Caco-2 (cell line): ENCODE measurements at regions not wholly inside any gene's neighbourhood (a gene's known extent, or its start where the extent isn't known, plus 50 kb on each side); places are given as distances from the start of the nearest gene placed in this dataset.

ENCODE experiments used
- BruUV-seq: library from RNA; stranded (reverse); fragments of 400-500 nt; replicated peaks from 2 replicates; lab custom pipeline; 2021; lab: Mats Ljungman, UMichigan
- CTCF ChIA-PET: fragments of 300-600 bp; sonication (Branson Sonifier 250); formaldehyde crosslinking; loops from one replicate; lab custom pipeline; 2022; ENCODE audit warnings: antibody characterized with exemption; lab: Charles Lee
- POLR2A ChIA-PET: fragments of 300-600 bp; sonication (Branson Sonifier 250); formaldehyde crosslinking; loops from one replicate; lab custom pipeline; 2022; ENCODE audit warnings: antibody characterized with exemption; lab: Charles Lee
- DNase-seq, 2 experiments: peaks; one replicate each; pipeline versions ENCODE4 v3.0.0 to v3.0.0-alpha.2; 2020 to 2022
- H3K27me3 ChIP-seq: replicated peaks from 2 replicates; pipeline ENCODE4 v1.6.0; 2011; ENCODE audit warnings: low read length; ENCODE audit not compliant: control insufficient read depth, insufficient read depth
- H3K36me3 ChIP-seq: 2 replicates; pipeline ENCODE4 v1.5.1; 2011; ENCODE audit warnings: low read length; ENCODE audit not compliant: control insufficient read depth, insufficient read depth
- H3K4me1 ChIP-seq: fragments of 250-450 bp; sonication (Bioruptor Pico); 2 replicates; pipeline ENCODE4 v1.5.1; 2020; ENCODE audit warnings: mild to moderate bottlenecking
- H3K4me3 ChIP-seq: 2 replicates; pipeline ENCODE4 v1.5.1; 2011; ENCODE audit warnings: low read depth, mild to moderate bottlenecking, control low read depth, low read length
- H3K9me3 ChIP-seq: fragments of 250-450 bp; sonication (Bioruptor Pico); 2 replicates; pipeline ENCODE4 v1.5.1; 2020; ENCODE audit warnings: mild to moderate bottlenecking, moderate library complexity
- H3K27ac Mint-ChIP-seq: one replicate; pipeline ENCODE4 v1.8.0; 2022; ENCODE audit warnings: mixed read lengths; ENCODE audit not compliant: unreplicated experiment
- H3K27me3 Mint-ChIP-seq: one replicate; pipeline ENCODE4 v1.8.0; 2022; ENCODE audit warnings: mixed read lengths; ENCODE audit not compliant: insufficient read depth, unreplicated experiment
- H3K36me3 Mint-ChIP-seq: one replicate; pipeline ENCODE4 v1.8.0; 2022; ENCODE audit warnings: mild to moderate bottlenecking, mixed read lengths; ENCODE audit not compliant: insufficient read depth, unreplicated experiment
- H3K4me1 Mint-ChIP-seq: one replicate; pipeline ENCODE4 v1.8.0; 2022; ENCODE audit warnings: low read depth, mixed read lengths; ENCODE audit not compliant: unreplicated experiment
- H3K4me3 Mint-ChIP-seq: one replicate; pipeline ENCODE4 v1.8.0; 2022; ENCODE audit warnings: mild to moderate bottlenecking, moderate library complexity, mixed read lengths; ENCODE audit not compliant: unreplicated experiment
- H3K9me3 Mint-ChIP-seq: one replicate; pipeline ENCODE4 v1.8.0; 2022; ENCODE audit warnings: mixed read lengths; ENCODE audit not compliant: unreplicated experiment
- intact Hi-C: fragments of 100-400 bp; cut with micrococcal nuclease; formaldehyde crosslinking; loops from one replicate; pipeline ENCODE4 v1.10.0; 2022; ENCODE audit not compliant: unreplicated experiment
- TF ChIP-seq, protein P1 (sequence below), 2 experiments: fragments of 200-600 bp in 1 of 2; IDR thresholded peaks; 1 replicate in 1 of 2; 2 replicates in 1 of 2; pipeline versions ENCODE4 v1.5.1 to v1.8.0; 2011 to 2022; ENCODE audit warnings: antibody characterized with exemption in 1 of 2, control low read depth in 1 of 2, inconsistent platforms in 1 of 2, low read depth in 1 of 2, low read length in 1 of 2, mild to moderate bottlenecking in 1 of 2, moderate library complexity in 1 of 2; ENCODE audit not compliant: insufficient read depth in 1 of 2, severe bottlenecking in 1 of 2, unreplicated experiment in 1 of 2

DNA sequence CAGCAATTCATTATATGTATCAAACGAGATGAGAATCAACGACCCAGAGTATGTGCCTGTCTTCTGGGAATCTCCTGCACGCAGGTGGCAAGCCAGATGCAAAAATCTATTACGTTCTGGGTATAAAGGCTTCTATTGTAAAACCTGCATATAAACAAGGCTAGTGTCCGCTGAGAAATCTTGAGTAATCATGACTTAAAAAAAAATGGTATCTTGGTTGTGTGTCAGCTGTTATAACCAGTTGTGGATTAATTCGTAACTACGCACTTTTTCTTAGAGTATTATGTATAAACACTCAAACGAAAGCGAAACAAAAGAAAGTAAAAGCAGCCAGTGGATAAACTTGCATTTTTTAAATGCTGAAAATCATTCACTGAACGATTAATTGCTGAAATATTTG, 509.1 kb downstream of the RSL24D1 start:
- Histone ChIP-seq H3K27me3 (no peaks in the 10 kb centered on the region), H3K9me3 (no peaks in the 10 kb centered on the region), H3K36me3 (no peaks in the 10 kb centered on the region), H3K4me3 (no peak overlapping the region), H3K4me1 (no peaks in the 10 kb centered on the region)
- H3K27me3 Mint-ChIP-seq, result peaks cover 17% of the 10 kb centered on the region
- H3K9me3 Mint-ChIP-seq, result no peaks in the 10 kb centered on the region
- intact Hi-C loops, result no loop called here
- H3K4me3 Mint-ChIP-seq, result no peak overlapping the region
- no peaks in the 10 kb centered on the region for H3K36me3 Mint-ChIP-seq
- CTCF ChIA-PET, result no interaction called here
- TF ChIP-seq, protein P1, sequence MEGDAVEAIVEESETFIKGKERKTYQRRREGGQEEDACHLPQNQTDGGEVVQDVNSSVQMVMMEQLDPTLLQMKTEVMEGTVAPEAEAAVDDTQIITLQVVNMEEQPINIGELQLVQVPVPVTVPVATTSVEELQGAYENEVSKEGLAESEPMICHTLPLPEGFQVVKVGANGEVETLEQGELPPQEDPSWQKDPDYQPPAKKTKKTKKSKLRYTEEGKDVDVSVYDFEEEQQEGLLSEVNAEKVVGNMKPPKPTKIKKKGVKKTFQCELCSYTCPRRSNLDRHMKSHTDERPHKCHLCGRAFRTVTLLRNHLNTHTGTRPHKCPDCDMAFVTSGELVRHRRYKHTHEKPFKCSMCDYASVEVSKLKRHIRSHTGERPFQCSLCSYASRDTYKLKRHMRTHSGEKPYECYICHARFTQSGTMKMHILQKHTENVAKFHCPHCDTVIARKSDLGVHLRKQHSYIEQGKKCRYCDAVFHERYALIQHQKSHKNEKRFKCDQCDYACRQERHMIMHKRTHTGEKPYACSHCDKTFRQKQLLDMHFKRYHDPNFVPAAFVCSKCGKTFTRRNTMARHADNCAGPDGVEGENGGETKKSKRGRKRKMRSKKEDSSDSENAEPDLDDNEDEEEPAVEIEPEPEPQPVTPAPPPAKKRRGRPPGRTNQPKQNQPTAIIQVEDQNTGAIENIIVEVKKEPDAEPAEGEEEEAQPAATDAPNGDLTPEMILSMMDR (IDR thresholded peaks at IDR 0.05; ENCODE audit: insufficient read depth in 1 of 2, low read depth in 1 of 2, low read length in 1 of 2, severe bottlenecking in 1 of 2, unreplicated experiment in 1 of 2), result no peak
- no peak overlapping the region for H3K27ac Mint-ChIP-seq
- no peak for DNase-seq
- no TSS peak for BruUV-seq
- POLR2A ChIA-PET, result no interaction called here
- no peaks in the 10 kb centered on the region for H3K4me1 Mint-ChIP-seq
